Thyroid gland (tissue), 4 donors: ENCODE measurements at regions not wholly inside any gene's neighbourhood (a gene's known extent, or its start where the extent isn't known, plus 50 kb on each side); places are given as distances from the start of the nearest gene placed in this dataset.

Experiments
- POLR2A ChIP-seq, 2 donors: fragments of 450-650 bp; IDR thresholded peaks; one replicate each; pipeline ENCODE4 v1.6.1; 2017; ENCODE audit warnings: antibody characterized with exemption in 2 of 2, mild to moderate bottlenecking in 2 of 2, moderate library complexity in 1 of 2
- TF ChIP-seq, protein P1 (sequence below), 6 experiments: fragments of 200-600 bp in 3 of 6; fragments of 450-650 bp in 3 of 6; sonication (generic) in 3 of 6; IDR thresholded peaks; one replicate each; pipeline ENCODE4 v1.5.1; 2016 to 2019; ENCODE audit warnings: antibody characterized with exemption in 6 of 6, mild to moderate bottlenecking in 2 of 6, inconsistent platforms in 1 of 6, moderate library complexity in 1 of 6

DNA sequence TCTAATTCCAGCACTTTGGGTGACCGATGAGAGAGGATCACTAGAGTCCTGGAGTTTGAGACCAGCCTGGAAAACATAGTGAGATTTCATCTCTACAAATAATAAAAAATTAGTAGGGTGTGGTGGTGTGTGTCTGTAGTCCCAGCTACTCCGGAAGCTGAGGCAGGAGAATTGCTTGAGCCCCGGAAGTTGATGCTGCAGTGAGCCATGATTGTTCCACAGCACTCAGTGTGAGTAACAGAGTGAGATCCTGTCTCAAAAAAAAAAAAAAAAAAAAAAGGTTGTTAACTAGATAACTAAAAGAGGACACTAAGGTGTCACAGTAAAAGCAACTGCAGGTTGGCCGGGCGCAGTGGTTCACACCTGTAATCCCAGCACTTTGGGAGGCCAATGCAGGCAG lies 121.3 kb upstream of the MAX start:
- TF ChIP-seq, protein P1, sequence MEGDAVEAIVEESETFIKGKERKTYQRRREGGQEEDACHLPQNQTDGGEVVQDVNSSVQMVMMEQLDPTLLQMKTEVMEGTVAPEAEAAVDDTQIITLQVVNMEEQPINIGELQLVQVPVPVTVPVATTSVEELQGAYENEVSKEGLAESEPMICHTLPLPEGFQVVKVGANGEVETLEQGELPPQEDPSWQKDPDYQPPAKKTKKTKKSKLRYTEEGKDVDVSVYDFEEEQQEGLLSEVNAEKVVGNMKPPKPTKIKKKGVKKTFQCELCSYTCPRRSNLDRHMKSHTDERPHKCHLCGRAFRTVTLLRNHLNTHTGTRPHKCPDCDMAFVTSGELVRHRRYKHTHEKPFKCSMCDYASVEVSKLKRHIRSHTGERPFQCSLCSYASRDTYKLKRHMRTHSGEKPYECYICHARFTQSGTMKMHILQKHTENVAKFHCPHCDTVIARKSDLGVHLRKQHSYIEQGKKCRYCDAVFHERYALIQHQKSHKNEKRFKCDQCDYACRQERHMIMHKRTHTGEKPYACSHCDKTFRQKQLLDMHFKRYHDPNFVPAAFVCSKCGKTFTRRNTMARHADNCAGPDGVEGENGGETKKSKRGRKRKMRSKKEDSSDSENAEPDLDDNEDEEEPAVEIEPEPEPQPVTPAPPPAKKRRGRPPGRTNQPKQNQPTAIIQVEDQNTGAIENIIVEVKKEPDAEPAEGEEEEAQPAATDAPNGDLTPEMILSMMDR (IDR thresholded peaks at IDR 0.05), result no peak
- no peak for TF ChIP-seq POLR2A (IDR thresholded peaks at IDR 0.05)
